GM19328 (cell line): ENCODE measurements at regions not wholly inside any gene's neighbourhood (a gene's known extent, or its start where the extent isn't known, plus 50 kb on each side); places are given as distances from the start of the nearest gene placed in this dataset.
"Not testable (repeated sequence)": the region's sequence is repeated elsewhere in the genome, so short reads cannot be mapped to it uniquely, and the experiment has no call there.

ENCODE experiments used
- ATAC-seq: cut with Tn5 transposase; IDR thresholded peaks from one replicate; pipeline ENCODE4 v1.9.1; 2021; ENCODE audit warnings: mild to moderate bottlenecking, moderate library complexity; ENCODE audit not compliant: unreplicated experiment

DNA sequence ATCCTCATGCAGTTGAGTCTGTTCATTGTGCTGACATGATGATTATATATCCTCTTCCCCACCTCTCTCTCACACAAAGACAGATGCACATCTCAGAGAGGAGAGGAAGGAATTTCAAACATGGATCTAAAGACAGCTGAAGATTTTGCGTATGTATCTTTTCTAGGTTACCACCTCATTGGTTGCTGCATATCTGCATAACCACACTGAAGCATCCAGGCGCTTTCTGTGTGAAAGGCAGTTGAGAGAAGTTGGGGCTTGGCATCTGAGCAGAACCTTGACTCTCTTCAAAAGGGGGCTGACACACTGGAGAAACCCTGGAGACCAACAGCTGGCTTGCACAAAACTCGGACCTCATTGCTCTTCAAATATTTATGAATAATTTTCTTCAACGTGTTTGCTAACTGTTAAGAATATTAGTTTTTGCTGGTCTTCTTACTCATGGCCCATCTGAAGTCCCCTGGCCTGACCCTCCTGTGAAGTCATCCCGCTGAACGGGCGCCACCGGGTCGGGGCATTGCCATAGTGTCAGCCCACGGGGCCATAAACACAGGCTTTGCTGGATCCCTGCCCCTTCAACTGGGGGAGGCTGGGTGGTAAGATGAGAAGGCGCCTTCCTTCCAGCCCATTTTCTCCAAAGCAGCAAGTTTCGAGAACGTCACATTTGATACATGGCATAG, 593.2 kb upstream of the CLINT1 start:
- no peak for ATAC-seq

DNA sequence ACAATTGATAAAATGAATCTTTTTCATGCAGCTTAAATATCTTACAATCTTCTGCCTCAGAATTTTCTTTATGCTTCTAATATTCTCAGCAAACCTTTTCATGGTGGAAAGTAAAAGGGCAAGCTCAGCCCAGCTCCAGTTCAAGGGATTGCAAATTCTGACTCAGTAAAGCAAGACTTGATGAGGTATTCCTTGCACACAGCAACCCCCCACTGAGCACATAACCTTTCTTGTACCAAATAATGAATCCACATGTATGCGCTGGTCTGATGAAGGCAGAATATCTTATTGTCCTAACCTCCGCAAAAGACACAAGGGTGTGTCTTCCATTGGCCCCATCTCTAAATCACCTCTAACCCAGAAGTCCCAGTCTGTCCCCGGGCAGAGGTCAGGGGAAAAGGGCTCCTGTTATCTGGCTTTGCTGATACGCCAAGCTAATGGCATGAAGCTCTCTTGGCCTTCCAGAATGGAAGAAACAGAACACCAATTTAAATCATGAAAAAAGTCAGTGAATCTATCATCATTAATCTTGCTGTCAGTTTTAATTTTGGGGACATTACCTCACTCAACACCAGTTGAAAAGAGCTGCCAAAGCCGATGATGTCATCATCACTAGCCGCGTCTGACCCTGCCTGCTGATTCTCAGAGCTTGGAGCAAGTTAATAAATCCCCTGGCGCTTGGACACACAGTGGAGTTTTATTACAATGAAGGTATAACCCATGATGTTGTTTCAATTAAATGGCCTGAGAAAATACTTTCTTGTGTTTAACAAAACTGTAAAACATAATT, 592.5 kb upstream of the CLINT1 start:
- ATAC-seq, result no peak

DNA sequence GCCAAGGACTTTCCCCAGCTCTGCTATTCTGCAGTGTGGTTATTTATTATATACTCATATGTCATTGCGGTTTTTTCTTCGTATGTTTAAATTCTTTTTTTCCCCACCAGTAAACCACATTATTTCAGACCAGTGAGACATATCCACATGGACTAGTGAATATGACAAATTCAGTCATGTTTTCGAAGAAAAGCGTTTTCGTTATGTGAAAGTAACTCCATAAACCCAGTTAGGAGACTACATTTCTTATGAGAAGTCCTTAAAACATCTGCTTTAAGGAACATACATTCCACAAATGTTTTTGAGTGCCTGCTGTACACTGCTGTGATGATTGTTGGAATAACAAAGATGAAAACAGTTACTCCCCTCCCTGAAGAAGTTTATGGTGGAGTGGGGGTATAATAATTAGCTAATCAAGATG, 591.8 kb upstream of the CLINT1 start:
- ATAC-seq, result no peak

DNA sequence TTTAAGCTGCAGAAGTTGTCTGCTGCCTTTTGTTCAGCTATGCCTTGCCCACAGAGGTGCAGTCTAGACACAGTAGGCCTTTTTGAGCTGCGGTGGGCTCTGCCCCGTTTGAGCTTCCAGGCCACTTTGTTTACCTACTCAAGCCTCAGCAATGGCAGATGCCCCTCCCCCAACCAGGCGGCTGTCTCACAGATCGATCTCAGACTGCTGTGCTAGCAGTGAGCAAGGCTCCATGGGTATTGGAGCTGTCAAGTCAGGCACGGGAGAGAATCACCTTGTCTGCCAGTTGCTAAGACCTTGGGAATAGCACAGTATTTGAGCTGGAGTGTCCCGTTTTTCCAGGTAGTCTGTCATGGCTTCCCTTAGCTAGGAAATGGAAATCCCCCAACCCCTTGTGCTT, 587.8 kb upstream of the CLINT1 start:
- not testable (repeated sequence) for ATAC-seq

DNA sequence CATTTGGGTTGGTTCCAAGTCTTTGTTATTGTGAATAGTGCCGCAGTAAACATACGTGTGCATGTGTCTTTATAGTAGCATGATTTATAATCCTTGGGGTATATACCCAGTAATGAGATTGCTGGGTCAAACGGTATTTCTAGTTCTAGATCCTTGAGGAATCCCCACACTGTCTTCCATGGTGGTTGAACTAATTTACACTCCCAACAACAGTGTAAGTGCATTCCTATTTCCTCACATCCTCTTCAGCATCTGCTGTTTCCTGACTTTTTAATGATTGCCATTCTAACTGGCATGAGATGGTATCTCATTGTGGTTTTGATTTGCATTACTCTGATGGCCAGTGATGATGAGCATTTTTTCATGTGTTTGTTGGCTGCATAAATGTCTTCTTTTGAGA, 580.3 kb upstream of the CLINT1 start:
- not testable (repeated sequence) for ATAC-seq

DNA sequence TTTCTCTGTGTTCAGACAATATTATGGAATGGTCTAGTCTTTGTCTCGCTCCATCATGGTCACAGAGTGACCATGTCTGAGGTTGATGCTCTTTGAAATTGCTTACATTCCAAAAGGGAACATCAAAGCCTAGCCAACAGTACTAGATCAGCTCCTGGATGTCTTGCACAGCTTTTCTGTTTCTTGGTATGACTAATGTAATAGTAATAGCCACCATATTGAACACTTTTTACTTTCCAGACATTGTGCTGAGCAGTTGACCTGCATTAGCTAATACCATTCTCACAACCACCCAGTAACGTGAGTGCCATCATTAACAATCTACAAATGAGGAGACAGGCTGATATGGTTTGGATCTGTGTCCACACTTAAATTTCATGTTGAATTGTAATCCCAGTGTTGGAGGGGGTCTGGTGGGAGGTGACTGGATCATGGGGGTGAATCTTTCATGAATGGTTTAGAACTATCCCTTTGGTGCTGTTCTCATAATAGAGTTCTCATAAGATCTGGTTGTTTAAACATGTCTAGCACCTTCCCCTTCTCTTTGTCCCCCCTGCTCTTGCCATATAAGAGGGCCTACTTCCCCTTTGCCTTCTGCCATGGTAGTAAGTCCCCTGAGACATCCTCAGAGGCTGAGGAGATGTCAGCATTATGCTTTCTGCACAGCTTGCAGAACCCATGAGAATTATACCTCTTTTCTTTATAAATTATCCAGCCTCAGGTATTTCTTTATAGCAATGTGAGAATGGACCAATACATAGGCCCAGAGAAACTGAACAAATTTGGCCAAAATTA, 577.5 kb upstream of the CLINT1 start:
- ATAC-seq, result no peak

DNA sequence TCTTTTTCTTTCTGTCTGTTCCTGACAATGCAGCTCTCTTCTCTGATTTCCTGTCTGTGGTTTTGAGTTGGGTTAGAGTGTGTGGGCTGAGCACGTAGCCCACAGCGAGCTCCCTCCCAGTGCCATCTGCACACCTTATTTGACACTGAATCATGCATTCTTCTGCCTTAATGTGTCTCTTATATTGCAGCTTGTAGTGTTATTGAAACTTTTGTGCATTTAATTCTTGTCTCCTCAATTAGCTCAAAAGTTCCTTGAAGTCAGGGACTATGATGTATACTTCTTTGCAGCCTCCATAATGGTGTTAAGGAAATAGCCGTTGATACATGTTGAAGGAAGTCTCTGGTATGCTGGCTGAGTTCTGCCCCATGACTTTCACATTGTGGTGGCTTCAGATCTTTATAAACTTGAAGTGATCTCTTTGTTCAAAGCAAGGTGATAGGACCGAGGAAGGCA, 576.2 kb upstream of the CLINT1 start:
- peak; percentile 69 for ATAC-seq

DNA sequence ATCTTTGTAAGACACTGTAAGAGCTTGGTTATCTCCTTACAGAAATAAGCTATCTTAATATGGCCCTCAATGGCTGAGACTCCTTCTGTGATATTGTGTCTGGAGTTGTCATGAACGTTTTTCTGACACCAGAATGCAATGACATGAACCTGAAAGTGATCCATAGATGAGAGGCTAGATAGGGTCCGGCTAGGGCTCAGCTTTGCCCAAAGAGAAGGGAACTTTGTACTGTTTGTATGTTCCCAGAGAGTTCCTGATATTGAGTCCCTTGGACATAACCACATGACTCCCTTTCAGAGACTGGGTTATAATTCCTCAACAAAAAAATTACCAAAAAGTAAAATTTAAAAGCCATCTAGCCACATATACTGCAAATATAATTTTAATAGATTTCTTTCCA, 575.8 kb upstream of the CLINT1 start:
- ATAC-seq, result no peak

DNA sequence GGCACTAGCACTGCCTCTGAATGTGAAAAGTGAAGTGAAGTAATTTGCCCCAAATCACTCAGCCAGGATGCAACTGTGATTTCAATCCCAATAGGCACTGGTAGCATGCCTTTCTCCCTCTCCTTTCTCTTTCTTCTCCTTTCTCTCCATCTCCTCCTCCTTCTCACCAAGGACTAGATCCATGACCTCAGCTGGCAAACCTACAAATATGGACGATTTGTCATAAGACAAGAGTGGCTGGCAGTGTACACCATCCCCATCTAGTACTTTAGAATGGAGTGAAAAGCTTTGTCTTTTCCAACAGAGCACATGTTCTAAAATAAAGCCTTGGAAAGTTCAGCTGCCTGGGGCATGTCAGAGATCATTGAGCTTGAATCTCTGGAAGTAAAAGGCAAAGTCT, 574.7 kb upstream of the CLINT1 start:
- no peak for ATAC-seq

DNA sequence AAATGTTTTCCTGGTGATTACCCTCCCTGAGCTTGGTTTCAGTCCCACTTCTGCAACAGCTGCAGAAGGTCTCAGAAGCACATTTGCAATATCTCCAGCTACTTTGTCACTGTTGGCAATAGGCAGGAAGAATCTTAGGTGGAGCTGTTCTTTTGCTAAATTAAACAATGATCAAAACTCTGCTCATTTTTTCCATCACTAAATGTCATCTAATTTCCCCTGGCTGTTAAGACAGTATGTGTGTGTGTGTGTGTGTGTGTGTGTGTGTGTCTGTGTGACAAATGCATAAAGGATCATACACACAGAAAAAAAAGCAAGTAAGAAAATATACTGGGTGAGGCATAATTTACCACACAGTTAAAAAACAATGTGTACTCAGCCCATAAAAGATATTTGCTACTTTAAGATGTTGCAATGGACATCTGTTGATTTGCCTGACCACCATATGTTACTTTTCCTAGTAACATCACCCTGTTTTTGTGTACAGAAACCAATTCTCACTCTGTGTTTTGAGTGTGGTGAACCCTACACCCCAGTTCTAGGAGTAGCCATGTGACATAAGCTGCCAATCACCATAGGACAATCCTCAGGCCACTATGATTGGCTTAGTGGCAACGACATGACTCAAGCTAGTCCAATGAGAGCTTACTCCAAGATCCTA, 572.6 kb upstream of the CLINT1 start:
- ATAC-seq, result no peak

DNA sequence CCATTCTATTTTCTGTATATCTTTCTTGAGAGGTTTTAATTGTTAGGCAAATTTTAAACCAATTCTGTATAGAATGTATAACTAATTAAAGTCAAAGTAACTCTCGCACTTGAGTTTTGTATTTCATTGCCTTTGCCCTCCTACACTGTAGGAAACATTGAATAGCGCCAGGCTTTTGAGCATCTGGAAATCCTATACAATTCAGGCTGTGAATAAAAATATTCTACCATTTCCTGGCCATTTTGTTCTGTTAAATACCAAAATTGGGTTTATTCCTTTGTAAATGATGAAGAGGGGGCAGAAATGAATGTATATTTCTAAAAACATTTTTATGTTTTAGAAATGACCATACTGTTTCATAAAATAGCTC, 571.8 kb upstream of the CLINT1 start:
- ATAC-seq, result no peak

DNA sequence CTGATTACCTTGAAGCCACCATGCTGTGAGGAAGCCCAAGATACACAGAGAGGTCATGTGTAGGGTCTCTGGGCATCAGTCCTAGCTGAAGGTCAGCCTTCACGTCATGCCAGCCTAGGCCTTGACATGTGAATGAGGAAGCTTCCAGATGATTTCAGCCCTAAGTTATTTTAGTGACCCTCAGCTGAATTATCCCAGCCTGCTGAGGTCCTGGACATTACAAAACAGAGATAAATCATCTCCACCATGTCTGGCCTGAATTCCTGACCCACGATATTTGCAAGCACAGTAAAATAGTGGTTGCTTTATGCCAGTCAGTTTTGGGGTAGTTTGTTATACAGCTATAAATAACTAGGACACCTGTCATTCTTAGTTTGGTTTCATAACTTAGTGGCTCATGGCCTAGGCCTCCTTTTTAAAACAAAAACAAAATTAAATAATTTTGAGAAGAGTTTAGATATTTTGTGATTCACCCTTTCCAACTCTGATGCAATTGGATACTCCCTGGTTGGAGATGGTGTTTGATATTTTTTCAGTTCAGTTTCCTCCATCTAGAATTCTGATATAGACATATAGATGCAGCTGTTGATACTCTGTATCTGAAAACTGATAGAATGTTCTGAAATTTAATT, 571.3 kb upstream of the CLINT1 start:
- ATAC-seq, result no peak

DNA sequence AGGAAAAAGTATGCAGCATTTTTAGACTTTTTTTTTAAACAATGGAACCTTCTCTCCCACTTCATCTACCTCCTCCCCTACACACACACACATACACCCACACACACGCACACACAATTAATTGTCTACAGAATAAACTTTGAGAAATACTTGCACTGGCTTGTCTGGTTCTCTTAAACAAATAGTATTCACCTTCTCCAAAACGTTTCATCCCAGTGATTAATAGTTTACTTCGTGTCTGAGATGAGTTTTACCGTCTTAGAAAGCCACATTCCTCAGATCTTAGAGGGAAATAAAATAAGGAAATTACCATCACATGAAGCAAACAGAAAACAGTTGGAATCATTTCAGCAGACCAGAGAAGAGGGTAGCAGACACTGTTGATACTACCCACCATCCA, 570.6 kb upstream of the CLINT1 start:
- no peak for ATAC-seq

DNA sequence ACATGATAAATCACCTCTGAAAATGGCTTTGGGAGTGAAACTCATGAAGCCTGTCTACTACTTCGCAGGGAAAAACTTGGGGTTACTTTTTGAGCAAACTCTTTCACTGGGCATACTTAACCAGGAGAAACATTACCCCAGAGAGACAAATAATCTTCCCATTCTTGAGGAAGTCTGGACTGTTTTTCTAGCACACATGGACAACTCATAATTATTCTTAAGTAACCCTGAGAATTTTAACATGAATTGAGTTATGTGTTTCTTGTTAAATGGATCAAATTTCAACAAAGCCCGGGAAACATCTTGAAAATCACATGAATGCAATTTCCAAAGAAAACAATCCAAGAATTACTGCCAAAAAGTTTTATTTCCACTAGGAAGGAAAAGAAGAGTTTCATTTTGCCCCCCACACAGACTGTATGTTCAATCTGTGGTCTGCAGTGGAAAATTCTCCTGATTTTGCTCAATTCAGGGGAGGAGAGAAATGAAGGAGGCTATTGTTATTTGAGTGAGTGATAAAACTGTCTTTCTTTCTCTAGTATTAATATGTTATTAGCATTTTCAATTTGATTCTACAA, 564.8 kb upstream of the CLINT1 start:
- ATAC-seq, result no peak

DNA sequence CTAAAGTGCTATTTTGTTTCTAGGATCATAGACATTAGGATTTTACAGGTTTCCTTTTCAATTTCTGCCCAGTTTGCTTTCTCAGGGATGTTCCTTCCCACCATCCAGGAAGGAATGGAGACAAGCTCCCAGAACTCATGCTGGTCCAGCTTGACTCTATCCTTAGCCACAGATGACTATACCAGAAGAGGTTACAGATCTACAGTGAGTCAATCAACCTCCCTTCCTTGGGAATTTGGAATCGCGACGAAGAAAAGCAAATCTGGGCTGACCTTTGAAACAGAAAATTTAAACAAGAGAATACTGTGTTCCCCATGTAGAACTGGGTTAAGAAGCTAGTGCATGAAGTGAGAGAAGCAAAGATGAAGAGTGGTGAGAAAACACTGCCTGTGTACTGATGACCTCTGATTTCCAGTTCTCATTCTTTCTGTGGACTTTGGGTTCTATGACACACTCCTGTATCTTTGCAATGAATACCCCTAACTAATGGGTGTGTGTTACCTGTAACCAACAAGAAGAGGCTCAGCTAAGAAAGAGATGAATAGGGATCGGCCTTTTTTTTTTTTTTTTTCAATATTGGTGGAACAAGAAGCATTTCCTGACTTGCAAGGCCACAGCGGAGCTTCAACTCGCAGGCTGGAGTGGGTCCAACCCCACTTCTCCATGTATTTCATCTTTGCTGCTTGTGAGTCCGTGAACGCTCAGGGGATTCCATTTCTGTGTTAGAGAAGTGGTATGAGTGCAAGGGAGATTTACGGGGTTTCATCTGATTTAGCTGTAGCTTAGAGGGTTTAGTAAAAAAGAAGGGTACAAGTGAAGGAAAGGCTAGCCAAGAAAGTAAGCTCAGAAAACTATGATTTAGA, 563.9 kb upstream of the CLINT1 start:
- no peak for ATAC-seq

DNA sequence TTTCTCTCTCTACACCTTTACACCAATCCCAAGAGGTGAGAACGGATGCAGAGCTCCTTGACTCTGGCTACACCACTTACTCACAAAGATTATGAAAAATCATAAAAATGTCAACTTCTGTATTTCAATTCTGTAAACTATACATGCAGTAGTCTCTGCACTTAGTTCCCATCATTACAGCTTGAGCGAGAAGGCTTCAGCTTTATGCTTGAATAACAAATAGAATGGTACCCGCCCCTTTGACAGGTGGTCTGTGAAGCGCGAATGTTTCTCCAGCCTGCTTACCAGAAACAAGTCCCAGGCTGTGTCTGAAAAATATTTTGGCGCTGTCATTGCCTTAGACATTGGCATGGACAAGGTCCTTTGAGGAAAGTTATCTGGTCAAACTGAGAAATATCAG, 562.4 kb upstream of the CLINT1 start:
- ATAC-seq, result no peak

DNA sequence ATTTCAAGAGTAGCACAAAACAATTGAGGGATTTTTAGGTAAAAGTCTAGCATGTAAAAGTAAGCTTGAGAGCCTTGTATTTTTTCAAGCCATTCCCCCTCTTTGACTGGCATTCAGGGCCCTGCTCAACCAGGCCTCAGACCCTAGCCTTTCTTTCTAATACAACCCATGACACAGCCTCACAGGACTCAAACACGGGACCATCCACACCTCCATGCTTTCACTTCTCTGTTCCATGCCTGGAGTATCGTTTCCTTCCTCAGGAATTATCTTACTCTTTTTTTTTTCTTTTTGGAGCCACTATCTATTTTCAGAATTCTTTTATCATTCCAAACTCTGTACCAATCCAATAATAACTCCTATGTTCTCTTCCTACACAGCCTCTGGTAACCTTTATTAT, 560.2 kb upstream of the CLINT1 start:
- ATAC-seq, result no peak

DNA sequence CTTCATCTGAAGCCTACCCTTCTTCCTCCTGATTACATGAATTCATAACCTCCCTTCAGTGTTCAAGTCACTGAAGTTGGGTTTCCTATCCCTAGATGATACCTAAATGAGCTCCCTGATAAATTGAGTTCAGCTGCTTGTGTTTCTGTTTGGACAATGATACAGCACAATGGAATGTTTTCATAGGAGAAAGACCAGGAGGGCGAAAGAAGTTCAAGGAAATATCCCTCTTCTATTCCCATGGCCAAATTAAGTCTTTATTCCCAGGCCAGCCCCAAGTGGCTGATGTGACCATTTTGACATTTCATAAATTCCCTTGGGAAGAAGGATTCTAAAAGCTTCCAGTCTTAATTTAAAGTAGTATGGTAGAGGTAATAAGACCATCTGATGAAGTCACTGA, 555.8 kb upstream of the CLINT1 start:
- ATAC-seq, result no peak

DNA sequence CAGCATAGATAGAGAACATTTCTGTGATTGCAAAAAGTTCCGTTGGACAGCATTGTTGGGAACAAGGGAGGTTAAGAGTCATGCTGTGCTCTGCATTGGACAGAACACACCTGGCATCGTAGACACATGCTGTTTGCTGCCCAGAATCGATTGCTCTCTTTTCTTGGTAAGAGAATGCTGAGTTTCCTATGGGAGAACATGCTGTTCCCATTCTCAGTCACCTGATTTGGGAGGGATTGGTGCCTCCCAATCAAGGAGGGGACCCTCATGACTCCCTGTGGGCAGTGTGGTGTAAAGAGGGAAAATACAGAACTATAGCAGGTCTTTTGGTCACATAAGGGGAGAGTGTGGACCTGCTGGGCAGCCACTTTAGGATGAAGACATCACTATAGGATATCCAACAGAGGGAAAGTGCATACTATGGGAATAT, 555.4 kb upstream of the CLINT1 start:
- ATAC-seq, result no peak
